Ovary (tissue), 7 donors: ENCODE measurements at regions not wholly inside any gene's neighbourhood (a gene's known extent, or its start where the extent isn't known, plus 50 kb on each side); places are given as distances from the start of the nearest gene placed in this dataset.

Source experiments
- DNase-seq, 5 donors: peaks; one replicate each; pipeline ENCODE4 v3.0.0-alpha.2; 2019 to 2020
- H3K27ac ChIP-seq, 2 donors: fragments of 200-600 bp; one replicate each; pipeline versions ENCODE4 v1.5.1 to v1.8.0; 2019 to 2022
- H3K27me3 ChIP-seq: fragments of 200-600 bp; one replicate; pipeline ENCODE4 v1.8.0; 2022
- H3K36me3 ChIP-seq: fragments of 200-600 bp; sonication (generic); one replicate; pipeline ENCODE4 v1.5.1; 2019
- H3K4me1 ChIP-seq: one replicate; pipeline ENCODE4 v1.8.1; 2013; ENCODE audit warnings: mild to moderate bottlenecking, moderate library complexity; ENCODE audit not compliant: insufficient read depth
- H3K4me3 ChIP-seq: fragments of 200-600 bp; sonication (generic); one replicate; pipeline ENCODE4 v1.5.1; 2017
- H3K9me3 ChIP-seq, 2 donors: fragments of 200-600 bp in 1 of 2; sonication (generic) in 1 of 2; one replicate each; pipeline versions ENCODE4 v1.5.1 to v1.8.1; 2013 to 2019; ENCODE audit warnings: mild to moderate bottlenecking in 1 of 2, moderate library complexity in 1 of 2
- EP300 ChIP-seq: sonication (generic); formaldehyde crosslinking; IDR thresholded peaks from one replicate; pipeline ENCODE4 v1.6.1; 2017; ENCODE audit warnings: antibody characterized with exemption
- POLR2A ChIP-seq: fragments of 450-650 bp; IDR thresholded peaks from one replicate; pipeline ENCODE4 v1.6.1; 2017; ENCODE audit warnings: antibody characterized with exemption, mild to moderate bottlenecking, moderate library complexity
- WGBS, 3 donors: extraction: QIAGEN DNeasy Blood & Tissue Kit in 1 of 3; methylation state at CpG; one replicate each; pipeline versions ENCODE4 v1.1.5 to v1.1.7; 2013 to 2017; 5-methylcytosine and 5-hydroxymethylcytosine counted together
- intact Hi-C, 4 donors: fragments of 100-400 bp; cut with DNase I; formaldehyde crosslinking; loops; one replicate each; pipeline versions ENCODE4 v1.11.0 to v1.15.1; 2022 to 2023
- TF ChIP-seq, protein P1 (sequence below), 3 donors: fragments of 450-650 bp in 2 of 3; fragments of 200-600 bp in 1 of 3; IDR thresholded peaks; one replicate each; pipeline versions ENCODE4 v1.5.1 to v1.8.0; 2016 to 2022; ENCODE audit warnings: antibody characterized with exemption in 3 of 3, mild to moderate bottlenecking in 1 of 3
- donor health status: DM: no; HTN: no; CAD: no; lungs with moderate emphysema.
- donor health status: DM: no; HTN: no; CAD: no.
- donor health status: Bipolar disorder and iron deficiency.
- donor health status: DM: no; HTN: no; CAD: no.
- donor health status: DM: yes; HTN: yes; CAD: no.

- intact Hi-C loops = no loop called here
- H3K36me3 ChIP-seq = no peaks in the 10 kb centered on the region
- H3K27me3 ChIP-seq = no peaks in the 10 kb centered on the region
- 85 to 91% (median 88%) methylated on average over 22 of the region's 22 CpGs for WGBS, 3 donors
- no peak for DNase-seq
- TF ChIP-seq, protein P1, sequence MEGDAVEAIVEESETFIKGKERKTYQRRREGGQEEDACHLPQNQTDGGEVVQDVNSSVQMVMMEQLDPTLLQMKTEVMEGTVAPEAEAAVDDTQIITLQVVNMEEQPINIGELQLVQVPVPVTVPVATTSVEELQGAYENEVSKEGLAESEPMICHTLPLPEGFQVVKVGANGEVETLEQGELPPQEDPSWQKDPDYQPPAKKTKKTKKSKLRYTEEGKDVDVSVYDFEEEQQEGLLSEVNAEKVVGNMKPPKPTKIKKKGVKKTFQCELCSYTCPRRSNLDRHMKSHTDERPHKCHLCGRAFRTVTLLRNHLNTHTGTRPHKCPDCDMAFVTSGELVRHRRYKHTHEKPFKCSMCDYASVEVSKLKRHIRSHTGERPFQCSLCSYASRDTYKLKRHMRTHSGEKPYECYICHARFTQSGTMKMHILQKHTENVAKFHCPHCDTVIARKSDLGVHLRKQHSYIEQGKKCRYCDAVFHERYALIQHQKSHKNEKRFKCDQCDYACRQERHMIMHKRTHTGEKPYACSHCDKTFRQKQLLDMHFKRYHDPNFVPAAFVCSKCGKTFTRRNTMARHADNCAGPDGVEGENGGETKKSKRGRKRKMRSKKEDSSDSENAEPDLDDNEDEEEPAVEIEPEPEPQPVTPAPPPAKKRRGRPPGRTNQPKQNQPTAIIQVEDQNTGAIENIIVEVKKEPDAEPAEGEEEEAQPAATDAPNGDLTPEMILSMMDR (IDR thresholded peaks at IDR 0.05) = no peak
- TF ChIP-seq EP300 = no peak
- TF ChIP-seq POLR2A = no peak
- H3K4me1 ChIP-seq = peaks cover 2% of the 10 kb centered on the region
- H3K9me3 ChIP-seq = no peaks in the 10 kb centered on the region
- no peak overlapping the region for H3K4me3 ChIP-seq
- H3K27ac ChIP-seq = no peak overlapping the region
Observed at GRCh38 chr12:131611416-131612091, 99.3 kb upstream of the SFSWAP start.

DNA sequence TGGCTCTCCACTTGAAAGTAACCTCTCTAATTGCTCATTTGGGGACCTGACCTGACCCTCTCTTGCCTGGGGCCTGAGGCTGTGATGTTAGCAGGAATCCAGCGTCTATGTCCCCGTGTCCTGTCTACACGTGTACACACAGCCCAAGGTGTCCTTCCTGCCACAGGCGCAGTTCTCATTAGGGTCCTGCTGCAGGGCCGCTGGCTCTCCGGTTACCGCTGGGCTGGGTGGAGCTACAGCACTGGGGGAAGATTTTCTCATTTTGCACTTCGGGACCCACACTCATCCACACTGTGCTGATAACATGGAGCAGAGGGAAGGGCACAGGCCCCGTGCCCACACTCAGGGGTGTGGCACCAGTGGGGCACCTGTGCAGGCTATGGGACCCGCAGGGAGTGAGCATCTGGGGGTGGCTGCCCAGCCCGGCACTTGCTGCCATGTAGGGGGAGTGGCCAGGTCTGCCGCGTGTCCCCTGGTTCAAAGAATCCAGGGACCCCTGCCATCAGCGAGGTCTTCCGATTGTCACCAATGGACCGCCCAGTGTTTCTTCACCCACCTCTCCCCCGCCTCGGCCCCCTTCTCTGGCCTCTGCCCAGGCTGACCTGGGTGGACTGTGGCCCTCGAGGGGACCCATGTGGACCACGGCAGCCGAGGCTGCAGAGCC, 98.7 kb upstream of the SFSWAP start:
- Histone ChIP-seq H3K36me3 (no peaks in the 10 kb centered on the region), H3K9me3 (no peaks in the 10 kb centered on the region)
- WGBS, 3 donors = 85 to 90% (median 88%) methylated on average over 20 to 21 of the region's 21 CpGs

GRCh38 chr12:131613186-131613585, 97.7 kb upstream of the SFSWAP start:
- Histone ChIP-seq H3K9me3 (no peaks in the 10 kb centered on the region), H3K27ac (no peak overlapping the region), H3K36me3 (no peaks in the 10 kb centered on the region), H3K4me3 (no peak overlapping the region), H3K27me3 (no peaks in the 10 kb centered on the region), H3K4me1 (peaks cover 2% of the 10 kb centered on the region)
- 76 to 84% (median 83%) methylated on average over 11 of the region's 11 CpGs for WGBS, 3 donors
- intact Hi-C loops = no loop called here
- TF ChIP-seq, protein P1 (IDR thresholded peaks at IDR 0.05) = no peak
- TF ChIP-seq POLR2A = no peak
- TF ChIP-seq EP300 = no peak
- no peak for DNase-seq

More for the DNA sequence above, 98.7 kb upstream of the SFSWAP start:
- no peak overlapping the region for H3K4me3 ChIP-seq
- intact Hi-C loops = no loop called here
- no peaks in the 10 kb centered on the region for H3K27me3 ChIP-seq
- TF ChIP-seq, protein P1 (IDR thresholded peaks at IDR 0.05) = no peak
- TF ChIP-seq POLR2A = no peak
- TF ChIP-seq EP300 = no peak
- no peak overlapping the region for H3K27ac ChIP-seq
- peaks cover 2% of the 10 kb centered on the region for H3K4me1 ChIP-seq
- DNase-seq = no peak

DNA sequence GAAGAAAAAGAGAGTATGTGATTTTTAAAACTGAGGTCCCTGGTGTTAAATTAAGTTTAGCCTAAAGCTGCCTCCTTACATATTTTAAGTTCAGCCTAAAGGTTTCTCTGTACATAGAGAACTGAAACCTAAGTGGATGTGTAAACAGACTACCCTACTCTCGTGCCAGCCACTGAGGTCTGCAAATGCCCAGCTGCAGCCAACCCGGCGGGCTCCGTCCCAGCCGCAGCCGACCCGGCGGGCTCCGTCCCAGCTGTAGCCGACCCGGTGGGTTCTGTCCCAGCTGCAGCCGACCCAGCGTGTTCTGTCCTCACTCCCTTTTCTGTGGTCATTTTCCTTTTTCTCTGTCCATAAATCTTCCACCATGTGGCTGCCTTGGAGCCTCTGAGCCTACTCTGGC, 97.2 kb upstream of the SFSWAP start:
- WGBS, 3 donors = 84 to 87% (median 84%) methylated on average over 13 of the region's 13 CpGs
- Histone ChIP-seq H3K27ac (no peak overlapping the region), H3K27me3 (no peaks in the 10 kb centered on the region), H3K4me1 (peaks cover 2% of the 10 kb centered on the region), H3K9me3 (no peaks in the 10 kb centered on the region), H3K4me3 (no peak overlapping the region), H3K36me3 (no peaks in the 10 kb centered on the region)
- no peak for DNase-seq
- TF ChIP-seq, protein P1 (IDR thresholded peaks at IDR 0.05) = no peak
- no peak for TF ChIP-seq POLR2A
- TF ChIP-seq EP300 = no peak
- intact Hi-C loops = no loop called here
